Karpas-422 (cell line): ENCODE measurements at regions not wholly inside any gene's neighbourhood (a gene's known extent, or its start where the extent isn't known, plus 50 kb on each side); places are given as distances from the start of the nearest gene placed in this dataset.
"Not testable (repeated sequence)": the region's sequence is repeated elsewhere in the genome, so short reads cannot be mapped to it uniquely, and the experiment has no call there.

ENCODE experiments used
- DNase-seq: peaks from one replicate; pipeline ENCODE4 v3.0.0-alpha.2; 2015
- H2AFZ ChIP-seq: fragments of 200-600 bp; sonication (generic); 2 replicates; pipeline ENCODE4 v1.6.1; 2014; ENCODE audit warnings: antibody characterized with exemption, low read length, mixed read lengths
- H3K27ac ChIP-seq: fragments of 200-600 bp; sonication (generic); 2 replicates; pipeline ENCODE4 v1.5.1; 2014; ENCODE audit warnings: mild to moderate bottlenecking, low read length, moderate library complexity
- H3K27me3 ChIP-seq: fragments of 200-600 bp; sonication (generic); 2 replicates; pipeline ENCODE4 v1.6.1; 2014; ENCODE audit warnings: low read length, mixed read lengths
- H3K36me3 ChIP-seq: fragments of 200-600 bp; sonication (generic); 2 replicates; pipeline ENCODE4 v1.6.1; 2014; ENCODE audit warnings: low read length, mixed read lengths; ENCODE audit not compliant: insufficient read depth
- H3K4me1 ChIP-seq: fragments of 200-600 bp; sonication (generic); 2 replicates; pipeline ENCODE4 v1.6.1; 2014; ENCODE audit warnings: mild to moderate bottlenecking, low read length, mixed read lengths
- H3K4me2 ChIP-seq: fragments of 200-600 bp; sonication (generic); 2 replicates; pipeline ENCODE4 v1.6.1; 2014; ENCODE audit warnings: low read length, low read depth, mild to moderate bottlenecking; ENCODE audit not compliant: poor library complexity, severe bottlenecking
- H3K4me3 ChIP-seq: fragments of 200-600 bp; sonication (generic); 2 replicates; pipeline ENCODE4 v1.5.1; 2014; ENCODE audit warnings: mild to moderate bottlenecking, antibody characterized with exemption, low read length, mixed read lengths
- H3K79me2 ChIP-seq: fragments of 200-600 bp; sonication (generic); 2 replicates; pipeline ENCODE4 v1.6.1; 2014; ENCODE audit warnings: mild to moderate bottlenecking, low read length, mixed read lengths
- H3K9ac ChIP-seq: fragments of 200-600 bp; sonication (generic); 2 replicates; pipeline ENCODE4 v1.6.0; 2014; ENCODE audit warnings: low read length
- H3K9me2 ChIP-seq: fragments of 200-600 bp; sonication (generic), shearing (Covaris generic); replicated peaks from 2 replicates; pipeline ENCODE4 v1.6.0; 2014; ENCODE audit warnings: mild to moderate bottlenecking, low read length, moderate library complexity; ENCODE audit not compliant: insufficient read depth
- H3K9me3 ChIP-seq: fragments of 300-700, 200-600 bp; sonication (generic); 2 replicates; pipeline ENCODE4 v1.6.1; 2014; ENCODE audit warnings: low read length, mixed read lengths
- H4K20me1 ChIP-seq: fragments of 200-600 bp; sonication (generic); 2 replicates; pipeline ENCODE4 v1.6.1; 2014; ENCODE audit warnings: mild to moderate bottlenecking, antibody characterized with exemption, low read length, low read depth; ENCODE audit not compliant: insufficient read depth

GRCh38 chr1:229131243-229132105 lies 139.4 kb upstream of the RAB4A start:
- Histone ChIP-seq H3K4me3 (no peak overlapping the region), H4K20me1 (no peaks in the 10 kb centered on the region), H3K9me2 (no peaks in the 10 kb centered on the region), H3K4me1 (no peaks in the 10 kb centered on the region), H2AFZ (no peak overlapping the region), H3K27me3 (no peaks in the 10 kb centered on the region), H3K27ac (no peak overlapping the region), H3K9ac (no peak overlapping the region), H3K4me2 (no peak overlapping the region), H3K9me3 (no peaks in the 10 kb centered on the region), H3K79me2 (no peaks in the 10 kb centered on the region), H3K36me3 (no peaks in the 10 kb centered on the region)
- DNase-seq = no peak

GRCh38 chr1:229132106-229132443 lies 138.8 kb upstream of the RAB4A start:
- Histone ChIP-seq H3K4me2 (no peak overlapping the region), H3K9ac (no peak overlapping the region), H3K9me2 (no peaks in the 10 kb centered on the region), H3K36me3 (no peaks in the 10 kb centered on the region), H3K27me3 (no peaks in the 10 kb centered on the region), H3K4me1 (no peaks in the 10 kb centered on the region), H2AFZ (no peak overlapping the region), H4K20me1 (no peaks in the 10 kb centered on the region), H3K9me3 (no peaks in the 10 kb centered on the region), H3K79me2 (no peaks in the 10 kb centered on the region), H3K4me3 (no peak overlapping the region), H3K27ac (no peak overlapping the region)
- no peak for DNase-seq

- no peak overlapping the region for H2AFZ ChIP-seq
- no peaks in the 10 kb centered on the region for H4K20me1 ChIP-seq
- no peaks in the 10 kb centered on the region for H3K79me2 ChIP-seq
- no peak for DNase-seq
- no peaks in the 10 kb centered on the region for H3K4me1 ChIP-seq
- H3K9me3 ChIP-seq = no peaks in the 10 kb centered on the region
- no peaks in the 10 kb centered on the region for H3K9me2 ChIP-seq
- H3K27ac ChIP-seq = no peak overlapping the region
- no peaks in the 10 kb centered on the region for H3K27me3 ChIP-seq
- no peak overlapping the region for H3K9ac ChIP-seq
- H3K4me2 ChIP-seq = no peak overlapping the region
- no peaks in the 10 kb centered on the region for H3K36me3 ChIP-seq
- H3K4me3 ChIP-seq = no peak overlapping the region
These were observed 138.2 kb upstream of the RAB4A start for GRCh38 chr1:229132706-229133105.

GRCh38 chr1:229133151-229133550 lies 137.8 kb upstream of the RAB4A start:
- Histone ChIP-seq H3K27ac (no peak overlapping the region), H3K4me1 (no peaks in the 10 kb centered on the region)

GRCh38 chr1:229133811-229134210 lies 137.1 kb upstream of the RAB4A start:
- Histone ChIP-seq H3K79me2 (no peaks in the 10 kb centered on the region), H4K20me1 (no peaks in the 10 kb centered on the region), H3K4me2 (no peak overlapping the region), H3K9me2 (no peaks in the 10 kb centered on the region), H3K27me3 (no peaks in the 10 kb centered on the region), H3K27ac (no peak overlapping the region), H3K36me3 (no peaks in the 10 kb centered on the region), H3K9ac (no peak overlapping the region), H3K9me3 (no peaks in the 10 kb centered on the region), H3K4me1 (no peaks in the 10 kb centered on the region), H2AFZ (no peak overlapping the region), H3K4me3 (no peak overlapping the region)
- DNase-seq = no peak

More at GRCh38 chr1:229133151-229133550, 137.8 kb upstream of the RAB4A start:
- no peak for DNase-seq
- no peak overlapping the region for H3K4me2 ChIP-seq
- H2AFZ ChIP-seq = no peak overlapping the region
- no peaks in the 10 kb centered on the region for H3K9me3 ChIP-seq
- no peak overlapping the region for H3K9ac ChIP-seq
- H3K4me3 ChIP-seq = no peak overlapping the region
- no peaks in the 10 kb centered on the region for H3K9me2 ChIP-seq
- H3K79me2 ChIP-seq = no peaks in the 10 kb centered on the region
- no peaks in the 10 kb centered on the region for H3K36me3 ChIP-seq
- H4K20me1 ChIP-seq = no peaks in the 10 kb centered on the region
- no peaks in the 10 kb centered on the region for H3K27me3 ChIP-seq

- not testable (repeated sequence) for H3K4me3 ChIP-seq, H3K36me3 ChIP-seq, H3K27me3 ChIP-seq, H3K4me2 ChIP-seq, H2AFZ ChIP-seq, DNase-seq, H3K4me1 ChIP-seq, H3K9me3 ChIP-seq, H3K27ac ChIP-seq, H3K9me2 ChIP-seq, H4K20me1 ChIP-seq, H3K9ac ChIP-seq, H3K79me2 ChIP-seq
These were observed 136.3 kb upstream of the RAB4A start for GRCh38 chr1:229134381-229135217.

GRCh38 chr1:229135773-229136172 lies 135.1 kb upstream of the RAB4A start:
- Histone ChIP-seq H3K27ac (no peak overlapping the region), H3K9me3 (no peaks in the 10 kb centered on the region), H2AFZ (no peak overlapping the region), H3K4me2 (no peak overlapping the region), H4K20me1 (no peaks in the 10 kb centered on the region), H3K27me3 (no peaks in the 10 kb centered on the region), H3K36me3 (no peaks in the 10 kb centered on the region), H3K9me2 (no peaks in the 10 kb centered on the region), H3K9ac (no peak overlapping the region), H3K4me1 (no peaks in the 10 kb centered on the region), H3K79me2 (no peaks in the 10 kb centered on the region), H3K4me3 (no peak overlapping the region)
- DNase-seq = no peak

GRCh38 chr1:229136822-229137221 lies 134.1 kb upstream of the RAB4A start:
- Histone ChIP-seq H3K27ac (no peak overlapping the region), H2AFZ (no peak overlapping the region), H3K79me2 (no peaks in the 10 kb centered on the region), H3K4me3 (no peak overlapping the region), H4K20me1 (no peaks in the 10 kb centered on the region), H3K36me3 (no peaks in the 10 kb centered on the region), H3K9me2 (no peaks in the 10 kb centered on the region), H3K9me3 (no peaks in the 10 kb centered on the region), H3K4me2 (no peak overlapping the region), H3K4me1 (no peaks in the 10 kb centered on the region), H3K27me3 (no peaks in the 10 kb centered on the region), H3K9ac (no peak overlapping the region)
- no peak for DNase-seq
